Muscle layer of duodenum (tissue), 2 donors: ENCODE measurements at regions not wholly inside any gene's neighbourhood (a gene's known extent, or its start where the extent isn't known, plus 50 kb on each side); places are given as distances from the start of the nearest gene placed in this dataset.

Source experiments
- H3K27ac ChIP-seq: one replicate; pipeline ENCODE4 v1.7.0; 2013; ENCODE audit warnings: mild to moderate bottlenecking, low read length
- H3K27me3 ChIP-seq: one replicate; pipeline ENCODE4 v1.7.0; 2013; ENCODE audit warnings: low read depth, mild to moderate bottlenecking, control low read depth, low read length
- H3K36me3 ChIP-seq, 2 donors: one replicate each; pipeline ENCODE4 v1.7.0; 2013; ENCODE audit warnings: low read length in 2 of 2, control low read depth in 1 of 2, mild to moderate bottlenecking in 1 of 2; ENCODE audit not compliant: insufficient read depth in 2 of 2, control insufficient read depth in 1 of 2
- H3K4me1 ChIP-seq, 2 donors: one replicate each; pipeline ENCODE4 v1.7.0; 2013; ENCODE audit warnings: low read length in 2 of 2, mild to moderate bottlenecking in 2 of 2, control low read depth in 1 of 2, moderate library complexity in 1 of 2; ENCODE audit not compliant: insufficient read depth in 2 of 2, control insufficient read depth in 1 of 2
- H3K4me3 ChIP-seq, 2 donors: one replicate each; pipeline ENCODE4 v1.7.0; 2013; ENCODE audit warnings: low read length in 2 of 2, low read depth in 1 of 2, mild to moderate bottlenecking in 1 of 2
- H3K9me3 ChIP-seq, 2 donors: one replicate each; pipeline ENCODE4 v1.7.0; 2013; ENCODE audit warnings: low read length in 2 of 2, control low read depth in 1 of 2, mild to moderate bottlenecking in 1 of 2; ENCODE audit not compliant: control insufficient read depth in 1 of 2
- donor health status: healthy.

DNA sequence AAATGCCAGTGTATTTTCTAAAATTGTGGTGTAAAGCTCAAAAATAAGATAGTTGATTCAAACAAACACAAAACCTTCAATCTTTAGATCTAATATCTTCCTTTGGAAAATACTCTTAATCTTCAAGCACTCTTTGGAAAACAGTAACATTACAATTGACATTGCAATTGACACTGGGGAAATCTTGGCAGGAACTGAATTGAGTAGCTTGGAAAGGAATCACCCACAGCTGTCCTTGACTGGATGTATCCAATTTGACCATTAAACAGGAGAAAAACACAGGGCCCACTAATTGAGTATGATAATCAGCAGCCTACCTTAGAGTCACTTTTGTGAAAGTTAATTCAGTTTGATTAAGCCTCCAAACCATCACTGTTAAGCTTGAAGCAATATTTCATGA, 776.7 kb downstream of the DTWD2 start:
- Histone ChIP-seq H3K9me3 (peaks cover 0 to 14% of the 10 kb centered on the region in 2 donors), H3K27ac (no peak overlapping the region), H3K27me3 (no peaks in the 10 kb centered on the region), H3K4me3 (no peak overlapping the region), H3K4me1 (no peaks in the 10 kb centered on the region), H3K36me3 (no peaks in the 10 kb centered on the region)

DNA sequence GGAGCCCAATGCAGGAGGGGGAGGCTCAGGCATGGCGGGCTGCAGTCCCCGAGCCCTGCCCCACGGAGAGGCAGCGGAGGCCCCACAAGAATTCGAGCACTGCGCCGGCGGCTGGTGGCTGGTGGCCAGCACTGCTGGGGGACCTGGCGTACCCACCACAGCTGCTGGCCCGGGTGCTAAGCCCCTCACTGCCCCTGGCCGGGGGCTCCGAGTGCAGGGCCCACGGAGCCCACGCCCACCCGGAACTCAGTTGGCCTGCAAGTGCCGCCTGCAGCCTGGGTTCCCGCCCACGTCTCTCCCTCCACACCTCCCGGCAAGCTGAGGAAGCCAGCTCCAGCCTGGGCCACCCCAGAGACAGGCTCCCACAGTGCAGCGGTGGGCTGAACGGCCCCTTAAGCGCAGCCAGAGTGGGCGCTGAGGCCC, 780.3 kb downstream of the DTWD2 start:
- no peak overlapping the region for H3K27ac ChIP-seq
- peaks cover 0 to 14% of the 10 kb centered on the region in 2 donors for H3K9me3 ChIP-seq
- H3K4me3 ChIP-seq: no peak overlapping the region
- no peaks in the 10 kb centered on the region for H3K36me3 ChIP-seq
- no peaks in the 10 kb centered on the region for H3K4me1 ChIP-seq
- no peaks in the 10 kb centered on the region for H3K27me3 ChIP-seq

DNA sequence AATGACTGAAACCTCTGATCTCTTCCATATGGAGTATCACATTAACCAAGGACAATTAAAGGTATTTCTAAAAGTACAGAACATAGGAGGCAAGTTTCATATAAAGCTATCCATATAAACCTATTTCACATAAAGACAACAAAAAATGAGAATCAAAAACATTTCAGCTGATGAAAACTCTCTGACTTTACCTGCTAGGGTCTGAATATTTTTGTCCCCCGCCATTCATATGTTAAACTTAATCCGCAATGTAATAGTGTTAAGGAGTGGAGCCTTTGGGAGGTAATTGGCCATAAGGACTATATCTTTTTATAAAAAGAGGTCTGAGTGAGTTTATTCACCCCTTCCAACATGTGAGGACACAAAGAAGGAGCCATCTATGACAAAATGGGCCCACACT, 788.5 kb downstream of the DTWD2 start:
- Histone ChIP-seq H3K36me3 (no peaks in the 10 kb centered on the region), H3K4me1 (no peaks in the 10 kb centered on the region), H3K27me3 (no peaks in the 10 kb centered on the region), H3K27ac (no peak overlapping the region), H3K9me3 (no peaks in the 10 kb centered on the region), H3K4me3 (no peak overlapping the region)

GRCh38 chr5:118196229-118196628, 792.1 kb downstream of the DTWD2 start:
- Histone ChIP-seq H3K36me3 (no peaks in the 10 kb centered on the region), H3K4me3 (no peak overlapping the region), H3K9me3 (no peaks in the 10 kb centered on the region), H3K4me1 (peaks cover 0 to 4% of the 10 kb centered on the region in 2 donors), H3K27me3 (no peaks in the 10 kb centered on the region), H3K27ac (no peak overlapping the region)

GRCh38 chr5:118195211-118195610, 793.1 kb downstream of the DTWD2 start:
- Histone ChIP-seq H3K27me3 (no peaks in the 10 kb centered on the region), H3K36me3 (no peaks in the 10 kb centered on the region), H3K9me3 (no peaks in the 10 kb centered on the region), H3K27ac (no peak overlapping the region), H3K4me3 (peak overlapping the region in 1 of 2 donors; percentile 14), H3K4me1 (peaks cover 0 to 4% of the 10 kb centered on the region in 2 donors)

- no peaks in the 10 kb centered on the region for H3K36me3 ChIP-seq
- no peaks in the 10 kb centered on the region for H3K27me3 ChIP-seq
- peaks cover 0 to 4% of the 10 kb centered on the region in 2 donors for H3K4me1 ChIP-seq
- H3K27ac ChIP-seq: no peak overlapping the region
- no peak overlapping the region for H3K4me3 ChIP-seq
- no peaks in the 10 kb centered on the region for H3K9me3 ChIP-seq
Observed at GRCh38 chr5:118193194-118193905, 795.0 kb downstream of the DTWD2 start.

GRCh38 chr5:118185018-118185417, 803.3 kb downstream of the DTWD2 start:
- H3K27me3 ChIP-seq: no peaks in the 10 kb centered on the region
- no peaks in the 10 kb centered on the region for H3K9me3 ChIP-seq
- no peak overlapping the region for H3K27ac ChIP-seq
- H3K36me3 ChIP-seq: no peaks in the 10 kb centered on the region
- no peak overlapping the region for H3K4me3 ChIP-seq
- H3K4me1 ChIP-seq: no peaks in the 10 kb centered on the region

DNA sequence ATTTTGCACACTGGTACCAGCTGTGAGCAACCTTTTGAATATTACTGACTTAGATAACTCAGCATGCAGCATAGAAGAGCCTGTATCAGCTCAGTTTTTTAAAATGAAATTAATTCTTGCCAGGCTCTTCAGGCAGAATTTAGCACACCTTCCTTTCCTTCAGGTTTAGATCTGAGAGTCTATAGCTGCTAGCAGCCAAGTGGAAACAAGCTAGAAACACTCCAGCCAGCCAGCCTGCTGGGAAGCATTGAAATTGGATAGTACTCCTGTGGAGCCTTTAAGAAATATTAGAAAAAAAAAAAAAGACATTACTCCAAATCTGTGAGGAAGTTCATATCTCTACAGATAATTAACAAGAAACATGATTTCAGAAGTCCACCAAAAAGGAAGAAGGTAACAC, 812.2 kb downstream of the DTWD2 start:
- Histone ChIP-seq H3K4me3 (no peak overlapping the region), H3K4me1 (no peaks in the 10 kb centered on the region), H3K9me3 (no peaks in the 10 kb centered on the region), H3K36me3 (no peaks in the 10 kb centered on the region), H3K27me3 (no peaks in the 10 kb centered on the region), H3K27ac (no peak overlapping the region)

DNA sequence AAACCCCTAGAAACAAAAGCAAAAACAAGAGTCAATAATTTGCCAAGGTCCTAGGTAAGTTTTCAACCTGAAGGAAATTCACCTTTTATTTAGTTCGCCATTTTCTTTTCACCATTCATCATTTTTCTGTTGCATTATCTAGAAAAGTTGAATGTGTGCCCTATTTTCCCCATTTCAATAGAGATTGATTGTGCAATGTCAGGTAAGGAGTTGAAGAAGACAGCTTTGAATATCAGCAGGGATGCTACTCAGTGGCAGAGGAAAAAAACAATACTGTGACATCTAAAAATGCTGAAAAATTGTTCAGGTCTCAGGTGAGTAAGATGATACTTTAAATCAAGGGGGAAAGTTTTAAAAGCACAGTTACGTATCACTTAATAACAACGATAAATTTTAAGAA, 813.7 kb downstream of the DTWD2 start:
- no peaks in the 10 kb centered on the region for H3K27me3 ChIP-seq
- H3K4me1 ChIP-seq: no peaks in the 10 kb centered on the region
- no peak overlapping the region for H3K4me3 ChIP-seq
- no peak overlapping the region for H3K27ac ChIP-seq
- no peaks in the 10 kb centered on the region for H3K9me3 ChIP-seq
- no peaks in the 10 kb centered on the region for H3K36me3 ChIP-seq

DNA sequence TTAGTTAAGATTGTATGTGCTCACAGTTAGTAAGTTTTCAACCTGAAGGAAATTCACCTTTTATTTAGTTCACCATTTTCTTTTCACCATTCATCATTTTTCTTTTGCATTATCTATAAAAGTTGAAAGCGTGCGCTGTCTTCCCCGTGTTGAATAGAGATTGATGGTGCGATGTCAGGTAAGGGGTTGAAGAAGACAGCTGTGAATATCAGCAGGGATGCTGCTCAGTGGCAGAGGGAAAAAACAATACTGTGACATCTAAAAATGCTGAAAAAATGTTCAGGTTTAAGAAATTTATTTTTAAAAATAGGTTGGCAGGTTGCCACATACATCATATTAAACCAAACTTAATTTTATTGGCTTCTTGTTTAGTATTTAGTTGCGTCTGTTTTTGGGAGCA, 815.0 kb downstream of the DTWD2 start:
- Histone ChIP-seq H3K4me3 (no peak overlapping the region), H3K27me3 (no peaks in the 10 kb centered on the region)

GRCh38 chr5:118165619-118166018, 822.7 kb downstream of the DTWD2 start:
- H3K27me3 ChIP-seq: no peaks in the 10 kb centered on the region
- no peaks in the 10 kb centered on the region for H3K36me3 ChIP-seq
- H3K9me3 ChIP-seq: no peaks in the 10 kb centered on the region
- H3K27ac ChIP-seq: no peak overlapping the region
- no peaks in the 10 kb centered on the region for H3K4me1 ChIP-seq
- no peak overlapping the region for H3K4me3 ChIP-seq

More for the DNA sequence above, 815.0 kb downstream of the DTWD2 start:
- Histone ChIP-seq H3K9me3 (no peaks in the 10 kb centered on the region), H3K4me1 (no peaks in the 10 kb centered on the region), H3K27ac (no peak overlapping the region), H3K36me3 (no peaks in the 10 kb centered on the region)

DNA sequence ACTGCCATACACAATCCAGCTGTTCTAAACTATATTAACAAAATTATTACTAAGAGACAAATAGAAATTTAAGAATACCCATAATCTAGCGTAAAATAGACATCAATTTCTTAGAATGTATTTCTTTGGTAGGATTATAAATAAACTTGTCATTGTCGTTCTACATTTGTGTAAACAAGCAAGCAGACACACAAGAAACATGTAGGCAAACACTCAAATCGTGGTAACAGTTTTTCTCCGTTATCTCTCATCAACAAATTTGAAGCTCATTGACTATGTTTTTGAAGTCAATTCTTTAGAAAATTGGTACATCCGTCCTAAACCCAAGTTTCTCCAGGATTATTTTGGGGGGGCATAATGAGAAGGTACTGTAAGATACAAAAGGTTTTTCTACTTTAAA, 832.2 kb downstream of the DTWD2 start:
- Histone ChIP-seq H3K9me3 (peaks cover 0 to 3% of the 10 kb centered on the region in 2 donors), H3K36me3 (no peaks in the 10 kb centered on the region), H3K4me1 (no peaks in the 10 kb centered on the region), H3K4me3 (no peak overlapping the region), H3K27ac (no peak overlapping the region), H3K27me3 (no peaks in the 10 kb centered on the region)
